ENCODE measurements at regions not wholly inside any gene's neighbourhood (a gene's known extent, or its start where the extent isn't known, plus 50 kb on each side); places are given as distances from the start of the nearest gene placed in this dataset.

GRCh38 chr11:81345609-81346008 lies 1388.1 kb downstream of the FAM181B start:
- DNase-seq (ENCODE audit: low spot score): no peak
- intact Hi-C loops (cut with micrococcal nuclease; ENCODE audit: unreplicated experiment): no loop called here
- ATAC-seq: no peak
- H3K4me3 ChIP-seq (replicated peaks in 1 of 3; ENCODE audit: insufficient read depth in 1 of 3, low read depth in 2 of 3, low read length in 3 of 3): no peak overlapping the region
- TF ChIP-seq REXO4 (CRISPR knock-in tag; IDR thresholded peaks at IDR 0.05; ENCODE audit: borderline replicate concordance): no peak
- TF ChIP-seq NFYB (CRISPR knock-in tag; IDR thresholded peaks at IDR 0.05): no peak
- TF ChIP-seq NFIC (IDR thresholded peaks at IDR 0.05; ENCODE audit: low read length): no peak
- TF ChIP-seq ZNF607 (CRISPR knock-in tag; IDR thresholded peaks at IDR 0.05; ENCODE audit: borderline replicate concordance): no peak
- TF ChIP-seq SKI (IDR thresholded peaks at IDR 0.05; ENCODE audit: partially characterized antibody): no peak
- no peak for TF ChIP-seq MXI1 (IDR thresholded peaks at IDR 0.05; ENCODE audit: borderline replicate concordance, low read depth, low read length)
- no peak for TF ChIP-seq ZNF597 (CRISPR knock-in tag; IDR thresholded peaks at IDR 0.05)
- no peak for TF ChIP-seq ZNF549 (CRISPR knock-in tag; IDR thresholded peaks at IDR 0.05)
- no peak for TF ChIP-seq MXD3 (CRISPR knock-in tag; IDR thresholded peaks at IDR 0.05)
- no peak for TF ChIP-seq DMAP1 (CRISPR knock-in tag; IDR thresholded peaks at IDR 0.05)
- TF ChIP-seq ZNF230 (CRISPR knock-in tag; IDR thresholded peaks at IDR 0.05): no peak
- no peak for TF ChIP-seq NFE2L1 (CRISPR knock-in tag; IDR thresholded peaks at IDR 0.05; ENCODE audit: borderline replicate concordance)
- no peak for TF ChIP-seq ZNF362 (CRISPR knock-in tag; IDR thresholded peaks at IDR 0.05; ENCODE audit: borderline replicate concordance)
- no peak for TF ChIP-seq ZNF761 (CRISPR knock-in tag; conservative IDR thresholded peaks at IDR 0.05)
- no peak for TF ChIP-seq EED (CRISPR knock-in tag; IDR thresholded peaks at IDR 0.05)
- no peak for TF ChIP-seq MTA1 (CRISPR knock-in tag; IDR thresholded peaks at IDR 0.05; ENCODE audit: borderline replicate concordance)
- no peak for TF ChIP-seq SSRP1 (CRISPR knock-in tag; IDR thresholded peaks at IDR 0.05)
- TF ChIP-seq ZNF326 (CRISPR knock-in tag; IDR thresholded peaks at IDR 0.05; ENCODE audit: borderline replicate concordance): no peak
- TF ChIP-seq ZNF580 (CRISPR knock-in tag; IDR thresholded peaks at IDR 0.05; ENCODE audit: borderline replicate concordance, low read depth): no peak
- no peak for TF ChIP-seq ZNF879 (CRISPR knock-in tag; IDR thresholded peaks at IDR 0.05)
- 30% methylated on average over 6 of the region's 6 CpGs for WGBS (ENCODE audit: low lambda C conversion rate)
- no peaks in the 10 kb centered on the region for H4K20me1 ChIP-seq (ENCODE audit: insufficient read depth, low read length)
- H3K4me2 ChIP-seq (ENCODE audit: low read depth, low read length): no peak overlapping the region
- H3K4me1 ChIP-seq (ENCODE audit: insufficient read depth, low read length): no peaks in the 10 kb centered on the region
- H3K27ac ChIP-seq (ENCODE audit: extremely low read length, insufficient read depth, low read length): no peak overlapping the region
- H3K9me3 ChIP-seq (ENCODE audit: low read length): no peaks in the 10 kb centered on the region
- no peak overlapping the region for H3K9ac ChIP-seq (ENCODE audit: insufficient read depth, low read depth, low read length)
- no peaks in the 10 kb centered on the region for H3K27me3 ChIP-seq (ENCODE audit: control insufficient read depth in 1 of 2, insufficient read depth in 2 of 2, low read length in 2 of 2)
- H2AFZ ChIP-seq (ENCODE audit: low read length): no peak overlapping the region
- ChIA-PET CTCF (ENCODE audit: low intra/inter-chr PET ratio, low total read pairs) (no interaction called here), POLR2A (no interaction called here)
- no TSS peak for BruUV-seq (replicated peaks)
- no peaks in the 10 kb centered on the region for H3K36me3 ChIP-seq (replicated peaks in 1 of 2; ENCODE audit: control insufficient read depth in 1 of 2, insufficient read depth in 2 of 2, low read length in 2 of 2)
- H3K79me2 ChIP-seq (ENCODE audit: insufficient read depth, low read length): no peaks in the 10 kb centered on the region
- FAIRE-seq: no peak
- in situ Hi-C loops (cut with HindIII; ENCODE audit: extremely low pct_ligation_motif_present, low pct_unique_long_range_greater_than_20kb): no loop called here
